ENCODE measurements at regions not wholly inside any gene's neighbourhood (a gene's known extent, or its start where the extent isn't known, plus 50 kb on each side); places are given as distances from the start of the nearest gene placed in this dataset.

- H3K4me1 ChIP-seq (replicated peaks in 1 of 2): no peaks in the 10 kb centered on the region
- WGBS, 4 donors: 82 to 88% (median 87%) methylated on average over 2 of the region's 2 CpGs
- DNase-seq: no peak
- H3K36me3 ChIP-seq (replicated peaks in 1 of 2): no peaks in the 10 kb centered on the region
- H3K27ac ChIP-seq: no peak overlapping the region
- H3K9me3 ChIP-seq (replicated peaks in 1 of 3): no peaks in the 10 kb centered on the region
- H3K4me3 ChIP-seq: no peak overlapping the region
- TF ChIP-seq POLR2A (IDR thresholded peaks at IDR 0.05): no peak
- TF ChIP-seq, protein P1, sequence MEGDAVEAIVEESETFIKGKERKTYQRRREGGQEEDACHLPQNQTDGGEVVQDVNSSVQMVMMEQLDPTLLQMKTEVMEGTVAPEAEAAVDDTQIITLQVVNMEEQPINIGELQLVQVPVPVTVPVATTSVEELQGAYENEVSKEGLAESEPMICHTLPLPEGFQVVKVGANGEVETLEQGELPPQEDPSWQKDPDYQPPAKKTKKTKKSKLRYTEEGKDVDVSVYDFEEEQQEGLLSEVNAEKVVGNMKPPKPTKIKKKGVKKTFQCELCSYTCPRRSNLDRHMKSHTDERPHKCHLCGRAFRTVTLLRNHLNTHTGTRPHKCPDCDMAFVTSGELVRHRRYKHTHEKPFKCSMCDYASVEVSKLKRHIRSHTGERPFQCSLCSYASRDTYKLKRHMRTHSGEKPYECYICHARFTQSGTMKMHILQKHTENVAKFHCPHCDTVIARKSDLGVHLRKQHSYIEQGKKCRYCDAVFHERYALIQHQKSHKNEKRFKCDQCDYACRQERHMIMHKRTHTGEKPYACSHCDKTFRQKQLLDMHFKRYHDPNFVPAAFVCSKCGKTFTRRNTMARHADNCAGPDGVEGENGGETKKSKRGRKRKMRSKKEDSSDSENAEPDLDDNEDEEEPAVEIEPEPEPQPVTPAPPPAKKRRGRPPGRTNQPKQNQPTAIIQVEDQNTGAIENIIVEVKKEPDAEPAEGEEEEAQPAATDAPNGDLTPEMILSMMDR (IDR thresholded peaks at IDR 0.05): no peak
- intact Hi-C loops (cut with DNase I): no loop called here
- no peaks in the 10 kb centered on the region for H3K27me3 ChIP-seq
These were observed 91.4 kb downstream of the LYPLAL1 start for GRCh38 chr1:219265026-219265515.

- DNase-seq: no peak
- 73 to 79% (median 78%) methylated on average over 5 of the region's 5 CpGs for WGBS, 4 donors
- no peak overlapping the region for H3K27ac ChIP-seq
- no peaks in the 10 kb centered on the region for H3K4me1 ChIP-seq (replicated peaks in 1 of 2)
- no peaks in the 10 kb centered on the region for H3K9me3 ChIP-seq (replicated peaks in 1 of 3)
- TF ChIP-seq POLR2A (IDR thresholded peaks at IDR 0.05): no peak
- TF ChIP-seq, protein P1 (IDR thresholded peaks at IDR 0.05): no peak
- H3K27me3 ChIP-seq: no peaks in the 10 kb centered on the region
- no peak overlapping the region for H3K4me3 ChIP-seq
- no peaks in the 10 kb centered on the region for H3K36me3 ChIP-seq (replicated peaks in 1 of 2)
- intact Hi-C loops (cut with DNase I): no loop called here
These were observed 90.9 kb downstream of the LYPLAL1 start for GRCh38 chr1:219264561-219264960.

Data from adrenal gland (tissue), 9 donors.